Neutrophil (primary cell): ENCODE measurements at regions not wholly inside any gene's neighbourhood (a gene's known extent, or its start where the extent isn't known, plus 50 kb on each side); places are given as distances from the start of the nearest gene placed in this dataset.

Source experiments
- H3K27ac ChIP-seq: fragments of 200-600 bp; sonication (generic); 2 replicates; pipeline ENCODE4 v1.5.1; 2016; ENCODE audit warnings: mild to moderate bottlenecking, moderate library complexity
- H3K27me3 ChIP-seq: fragments of 200-600 bp; sonication (generic); 2 replicates; pipeline ENCODE4 v1.6.0; 2016; ENCODE audit warnings: mild to moderate bottlenecking
- H3K36me3 ChIP-seq: fragments of 200-600 bp; sonication (generic); 2 replicates; pipeline ENCODE4 v1.5.1; 2017
- H3K4me1 ChIP-seq, 2 experiments: fragments of 200-600 bp in 1 of 2; sonication (generic) in 1 of 2; 1 replicate in 1 of 2; 2 replicates in 1 of 2; pipeline versions ENCODE4 v1.5.1 to v1.6.1; 2013 to 2016; ENCODE audit warnings: low read depth in 1 of 2, low read length in 1 of 2, mild to moderate bottlenecking in 1 of 2, moderate library complexity in 1 of 2; ENCODE audit not compliant: control insufficient read depth in 1 of 2, insufficient read depth in 1 of 2
- H3K4me3 ChIP-seq, 2 experiments: fragments of 200-600 bp in 1 of 2; sonication (generic) in 1 of 2; 1 replicate in 1 of 2; 2 replicates in 1 of 2; pipeline ENCODE4 v1.5.1; 2013 to 2016; ENCODE audit warnings: low read depth in 1 of 2, low read length in 1 of 2, mild to moderate bottlenecking in 1 of 2, moderate library complexity in 1 of 2
- H3K9me3 ChIP-seq: fragments of 200-600 bp; sonication (generic); 2 replicates; pipeline ENCODE4 v1.5.1; 2016
- CTCF ChIP-seq: fragments of 200-600 bp; sonication (generic); IDR thresholded peaks from 2 replicates; pipeline ENCODE4 v1.5.1; 2016; ENCODE audit warnings: antibody characterized with exemption

- Histone ChIP-seq H3K4me3 (no peak overlapping the region), H3K27me3 (peaks cover 51% of the 10 kb centered on the region), H3K27ac (no peak overlapping the region), H3K9me3 (no peaks in the 10 kb centered on the region), H3K4me1 (peaks cover 0 to 8% of the 10 kb centered on the region in 2 experiments), H3K36me3 (no peaks in the 10 kb centered on the region)
- TF ChIP-seq CTCF, result no peak
Measured at GRCh38 chr17:74049967-74050458, 153.5 kb upstream of the RPL38 start.

DNA sequence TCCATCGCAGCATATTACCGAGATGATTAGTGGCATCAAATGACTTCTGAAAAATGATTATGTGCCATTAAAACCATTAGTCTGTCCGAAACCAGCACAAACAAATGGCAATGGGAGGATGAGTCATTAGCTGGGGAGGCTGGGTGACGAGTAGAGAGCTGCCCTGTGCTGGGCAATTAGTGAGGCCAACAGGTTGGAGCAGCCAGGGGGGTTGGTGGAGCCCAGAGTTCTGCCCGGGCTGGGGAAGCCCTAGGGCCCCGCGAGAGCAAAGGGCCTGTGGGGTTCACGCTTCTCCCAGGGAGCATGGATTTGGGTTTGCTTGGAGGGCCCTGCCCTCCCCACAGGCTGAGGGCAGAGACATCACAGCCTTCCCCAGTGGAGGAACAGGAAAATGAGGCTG is 152.1 kb upstream of the RPL38 start:
- H3K36me3 ChIP-seq, result no peaks in the 10 kb centered on the region
- no peak for TF ChIP-seq CTCF
- no peak overlapping the region for H3K27ac ChIP-seq
- H3K27me3 ChIP-seq, result peaks cover 65% of the 10 kb centered on the region
- H3K4me3 ChIP-seq, result no peak overlapping the region
- peaks cover 0 to 8% of the 10 kb centered on the region in 2 experiments for H3K4me1 ChIP-seq
- H3K9me3 ChIP-seq, result no peaks in the 10 kb centered on the region

DNA sequence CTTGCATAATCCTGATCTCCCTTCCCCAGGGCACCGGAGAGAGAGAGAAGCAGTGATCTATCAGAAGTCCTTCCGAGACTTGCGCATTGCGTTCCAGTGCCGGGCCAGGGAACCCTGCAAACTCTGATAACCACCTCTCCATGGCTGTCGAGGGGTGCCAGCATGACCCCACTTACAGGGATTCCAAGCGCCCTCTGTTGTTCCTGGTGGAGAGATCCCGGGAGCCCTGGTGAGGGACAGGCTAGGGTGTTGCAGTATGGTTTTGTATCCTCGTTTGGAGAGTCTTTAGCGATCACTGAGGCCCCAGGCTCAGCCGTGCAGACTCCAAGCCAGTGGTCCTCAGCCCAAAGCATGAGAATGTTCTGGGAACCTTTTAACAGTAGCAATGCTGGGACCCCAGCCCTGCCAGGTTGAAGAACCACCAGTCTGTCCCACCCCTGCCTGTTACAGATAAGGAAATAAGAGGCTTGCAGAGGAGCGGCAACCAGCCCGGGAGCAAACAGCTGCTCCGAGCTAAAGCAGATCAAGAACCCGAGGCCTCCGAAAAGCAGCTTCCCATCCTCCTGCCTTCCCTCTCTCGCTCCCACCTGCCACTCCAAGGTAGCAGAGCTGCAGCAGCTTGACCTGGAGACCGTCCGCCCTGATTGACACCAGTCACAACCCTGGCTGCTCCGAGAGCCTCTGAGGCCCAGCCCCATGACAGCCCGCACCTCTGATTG is 150.3 kb upstream of the RPL38 start:
- Histone ChIP-seq H3K4me3 (no peak overlapping the region), H3K4me1 (peaks cover 0 to 3% of the 10 kb centered on the region in 2 experiments), H3K27me3 (peaks cover 78% of the 10 kb centered on the region), H3K27ac (no peak overlapping the region), H3K9me3 (no peaks in the 10 kb centered on the region), H3K36me3 (no peaks in the 10 kb centered on the region)
- TF ChIP-seq CTCF, result no peak

- Histone ChIP-seq H3K9me3 (no peaks in the 10 kb centered on the region), H3K27me3 (peaks cover 83% of the 10 kb centered on the region), H3K36me3 (no peaks in the 10 kb centered on the region), H3K4me1 (no peaks in the 10 kb centered on the region), H3K4me3 (no peak overlapping the region), H3K27ac (no peak overlapping the region)
- TF ChIP-seq CTCF, result no peak
Measured at GRCh38 chr17:74053712-74054078, 149.8 kb upstream of the RPL38 start.

DNA sequence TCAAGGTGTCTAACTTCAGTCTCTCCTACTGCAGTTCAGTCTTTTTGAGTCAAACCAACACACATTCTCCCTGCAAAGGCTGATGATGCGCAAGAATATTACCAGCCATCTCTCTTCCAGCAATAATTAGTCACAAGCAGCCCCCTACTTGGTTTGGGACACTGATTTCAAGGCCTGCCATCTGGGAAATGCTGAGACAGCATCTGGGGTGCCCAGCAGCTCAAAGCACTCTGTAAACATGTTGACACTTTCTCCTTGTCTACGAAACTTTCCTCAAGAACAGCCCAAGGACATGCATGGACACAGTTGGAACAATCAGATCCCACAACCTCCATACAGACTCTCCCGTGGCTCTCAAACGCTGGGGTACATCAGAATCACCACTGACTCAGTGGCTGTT is 149.2 kb upstream of the RPL38 start:
- H3K4me1 ChIP-seq, result no peaks in the 10 kb centered on the region
- no peaks in the 10 kb centered on the region for H3K36me3 ChIP-seq
- no peak overlapping the region for H3K27ac ChIP-seq
- H3K27me3 ChIP-seq, result peaks cover 83% of the 10 kb centered on the region
- no peak overlapping the region for H3K4me3 ChIP-seq
- H3K9me3 ChIP-seq, result no peaks in the 10 kb centered on the region
- no peak for TF ChIP-seq CTCF
